ENCODE measurements at regions not wholly inside any gene's neighbourhood (a gene's known extent, or its start where the extent isn't known, plus 50 kb on each side); places are given as distances from the start of the nearest gene placed in this dataset.

- Histone ChIP-seq H3K4me1 (no peaks in the 10 kb centered on the region), H3K27me3 (no peaks in the 10 kb centered on the region), H3K4me3 (no peak overlapping the region), H3K36me3 (no peaks in the 10 kb centered on the region), H3K9me3 (no peaks in the 10 kb centered on the region), H3K27ac (no peak overlapping the region)
- intact Hi-C loops (cut with DNase I; ENCODE audit: low total_unique reads) = no loop called here
- DNase-seq = no peak
- no peak for TF ChIP-seq CTCF (IDR thresholded peaks at IDR 0.05)
These were observed 2160.4 kb downstream of the MAT2B start for GRCh38 chr5:165665735-165666400.

- no peaks in the 10 kb centered on the region for H3K4me1 ChIP-seq
- no peak for DNase-seq
- no peak overlapping the region for H3K4me3 ChIP-seq
- H3K36me3 ChIP-seq = no peaks in the 10 kb centered on the region
- H3K27ac ChIP-seq = no peak overlapping the region
- no peaks in the 10 kb centered on the region for H3K9me3 ChIP-seq
- H3K27me3 ChIP-seq = no peaks in the 10 kb centered on the region
- TF ChIP-seq CTCF (IDR thresholded peaks at IDR 0.05) = no peak
- intact Hi-C loops (cut with DNase I; ENCODE audit: low total_unique reads) = no loop called here
These were observed 2168.1 kb downstream of the MAT2B start for GRCh38 chr5:165673499-165673898.

- H3K9me3 ChIP-seq = no peaks in the 10 kb centered on the region
- H3K4me1 ChIP-seq = no peaks in the 10 kb centered on the region
- H3K27me3 ChIP-seq = no peaks in the 10 kb centered on the region
- DNase-seq = no peak
- no peak overlapping the region for H3K27ac ChIP-seq
- H3K36me3 ChIP-seq = no peaks in the 10 kb centered on the region
- intact Hi-C loops (cut with DNase I; ENCODE audit: low total_unique reads) = no loop called here
- no peak for TF ChIP-seq CTCF (IDR thresholded peaks at IDR 0.05)
- H3K4me3 ChIP-seq = no peak overlapping the region
These were observed 2190.4 kb downstream of the MAT2B start for GRCh38 chr5:165695796-165696195.

GRCh38 chr5:165705960-165706359 is 2200.5 kb downstream of the MAT2B start:
- Histone ChIP-seq H3K36me3 (no peaks in the 10 kb centered on the region), H3K27me3 (no peaks in the 10 kb centered on the region), H3K9me3 (no peaks in the 10 kb centered on the region), H3K4me1 (no peaks in the 10 kb centered on the region), H3K27ac (no peak overlapping the region), H3K4me3 (no peak overlapping the region)
- intact Hi-C loops (cut with DNase I; ENCODE audit: low total_unique reads) = no loop called here
- no peak for TF ChIP-seq CTCF (IDR thresholded peaks at IDR 0.05)
- no peak for DNase-seq

GRCh38 chr5:165712011-165712410 is 2206.6 kb downstream of the MAT2B start:
- Histone ChIP-seq H3K27me3 (no peaks in the 10 kb centered on the region), H3K9me3 (no peaks in the 10 kb centered on the region), H3K4me1 (no peaks in the 10 kb centered on the region), H3K4me3 (no peak overlapping the region), H3K27ac (no peak overlapping the region), H3K36me3 (no peaks in the 10 kb centered on the region)
- no peak for TF ChIP-seq CTCF (IDR thresholded peaks at IDR 0.05)
- intact Hi-C loops (cut with DNase I; ENCODE audit: low total_unique reads) = no loop called here
- DNase-seq = no peak

- H3K27me3 ChIP-seq = no peaks in the 10 kb centered on the region
- no peaks in the 10 kb centered on the region for H3K36me3 ChIP-seq
- no peaks in the 10 kb centered on the region for H3K9me3 ChIP-seq
- intact Hi-C loops (cut with DNase I; ENCODE audit: low total_unique reads) = no loop called here
- DNase-seq = no peak
- no peak for TF ChIP-seq CTCF (IDR thresholded peaks at IDR 0.05)
- no peak overlapping the region for H3K27ac ChIP-seq
- no peaks in the 10 kb centered on the region for H3K4me1 ChIP-seq
- H3K4me3 ChIP-seq = no peak overlapping the region
These were observed 2209.2 kb downstream of the MAT2B start for GRCh38 chr5:165714598-165714997.

Measured in tibial artery (tissue), 4 donors.